Hepatocyte (in vitro differentiated cells): ENCODE measurements at regions not wholly inside any gene's neighbourhood (a gene's known extent, or its start where the extent isn't known, plus 50 kb on each side); places are given as distances from the start of the nearest gene placed in this dataset.

ENCODE experiments used
- DNase-seq: peaks from one replicate; pipeline ENCODE4 v3.0.0-alpha.2; 2016; ENCODE audit warnings: low spot score
- H2AFZ ChIP-seq: fragments of 200-600 bp; sonication (generic); 2 replicates; pipeline ENCODE4 v1.6.0; 2016; ENCODE audit warnings: antibody characterized with exemption, mild to moderate bottlenecking
- H3K27ac ChIP-seq: fragments of 200-600 bp; sonication (generic); 2 replicates; pipeline ENCODE4 v1.5.1; 2016; ENCODE audit warnings: mild to moderate bottlenecking
- H3K27me3 ChIP-seq: fragments of 200-600 bp; sonication (generic); 2 replicates; pipeline ENCODE4 v1.6.1; 2016
- H3K36me3 ChIP-seq: fragments of 200-600 bp; sonication (generic); replicated peaks from 2 replicates; pipeline ENCODE4 v1.5.1; 2016; ENCODE audit warnings: low read depth; ENCODE audit not compliant: insufficient read depth
- H3K4me1 ChIP-seq: fragments of 200-600 bp; sonication (generic); 2 replicates; pipeline ENCODE4 v1.5.1; 2016; ENCODE audit warnings: mild to moderate bottlenecking, moderate library complexity; ENCODE audit not compliant: insufficient read depth
- H3K4me2 ChIP-seq: fragments of 200-600 bp; sonication (generic); 2 replicates; pipeline ENCODE4 v1.6.0; 2016
- H3K4me3 ChIP-seq: fragments of 200-600 bp; sonication (generic); 2 replicates; pipeline ENCODE4 v1.5.1; 2016; ENCODE audit warnings: mild to moderate bottlenecking
- H3K79me2 ChIP-seq: fragments of 200-600 bp; sonication (generic); 2 replicates; pipeline ENCODE4 v1.6.0; 2017; ENCODE audit warnings: mild to moderate bottlenecking
- H3K9me2 ChIP-seq: fragments of 200-600 bp; sonication (generic); replicated peaks from 2 replicates; pipeline ENCODE4 v1.6.0; 2017; ENCODE audit warnings: mild to moderate bottlenecking; ENCODE audit not compliant: insufficient read depth
- H3K9me3 ChIP-seq: fragments of 200-600 bp; sonication (generic); 2 replicates; pipeline ENCODE4 v1.5.1; 2016; ENCODE audit warnings: low read depth, mild to moderate bottlenecking
- H4K20me1 ChIP-seq: fragments of 200-600 bp; sonication (generic); 2 replicates; pipeline ENCODE4 v1.6.0; 2016; ENCODE audit warnings: mild to moderate bottlenecking; ENCODE audit not compliant: insufficient read depth, poor library complexity, severe bottlenecking
- CTCF ChIP-seq: fragments of 200-600 bp; sonication (generic); IDR thresholded peaks from 2 replicates; pipeline ENCODE4 v1.5.1; 2016; ENCODE audit warnings: antibody characterized with exemption, mild to moderate bottlenecking; ENCODE audit not compliant: poor library complexity
- EZH2 ChIP-seq: fragments of 200-600 bp; sonication (generic); IDR thresholded peaks from 2 replicates; pipeline ENCODE4 v1.6.1; 2016; ENCODE audit warnings: antibody characterized with exemption, mild to moderate bottlenecking, borderline replicate concordance
- EZH2phosphoT487 ChIP-seq: fragments of 200-600 bp; sonication (generic); IDR thresholded peaks from one replicate; pipeline ENCODE4 v1.6.1; 2018; ENCODE audit warnings: antibody characterized with exemption, mild to moderate bottlenecking, low read depth, moderate library complexity; ENCODE audit not compliant: unreplicated experiment, severe bottlenecking
- WGBS: methylation state at CpG from one replicate; pipeline ENCODE4 v1.1.6; 2016; ENCODE audit warnings: low lambda C conversion rate; ENCODE audit errors: missing lambda C conversion rate; 5-methylcytosine and 5-hydroxymethylcytosine counted together

GRCh38 chr5:24353016-24353415, 291.8 kb downstream of the CDH10 start:
- no peaks in the 10 kb centered on the region for H4K20me1 ChIP-seq
- 87% methylated on average over 2 of the region's 2 CpGs for WGBS

GRCh38 chr5:24353611-24354010, 291.2 kb downstream of the CDH10 start:
- DNase-seq, result no peak

More at GRCh38 chr5:24353016-24353415, 291.8 kb downstream of the CDH10 start:
- H3K27ac ChIP-seq, result no peak overlapping the region
- no peak overlapping the region for H2AFZ ChIP-seq
- no peaks in the 10 kb centered on the region for H3K79me2 ChIP-seq
- no peak overlapping the region for H3K4me2 ChIP-seq
- H3K4me1 ChIP-seq, result no peaks in the 10 kb centered on the region
- no peaks in the 10 kb centered on the region for H3K9me2 ChIP-seq
- H3K4me3 ChIP-seq, result no peak overlapping the region
- DNase-seq, result no peak
- H3K27me3 ChIP-seq, result no peaks in the 10 kb centered on the region
- no peaks in the 10 kb centered on the region for H3K36me3 ChIP-seq
- no peaks in the 10 kb centered on the region for H3K9me3 ChIP-seq
- TF ChIP-seq EZH2phosphoT487 (no peak), CTCF (no peak), EZH2 (no peak)

GRCh38 chr5:24363789-24364481, 280.8 kb downstream of the CDH10 start:
- Histone ChIP-seq H4K20me1 (no peaks in the 10 kb centered on the region), H3K4me2 (no peak overlapping the region), H3K4me1 (no peaks in the 10 kb centered on the region), H3K27me3 (no peaks in the 10 kb centered on the region), H3K27ac (no peak overlapping the region), H3K4me3 (no peak overlapping the region), H3K9me3 (no peaks in the 10 kb centered on the region), H2AFZ (no peak overlapping the region), H3K79me2 (no peaks in the 10 kb centered on the region), H3K9me2 (no peaks in the 10 kb centered on the region), H3K36me3 (no peaks in the 10 kb centered on the region)
- TF ChIP-seq CTCF (no peak), EZH2phosphoT487 (no peak), EZH2 (no peak)
- 90% methylated on average over 9 of the region's 9 CpGs for WGBS
- DNase-seq, result no peak

More at GRCh38 chr5:24353611-24354010, 291.2 kb downstream of the CDH10 start:
- Histone ChIP-seq H3K27me3 (no peaks in the 10 kb centered on the region), H4K20me1 (no peaks in the 10 kb centered on the region), H3K27ac (no peak overlapping the region), H3K9me2 (no peaks in the 10 kb centered on the region), H3K4me1 (no peaks in the 10 kb centered on the region), H3K79me2 (no peaks in the 10 kb centered on the region), H3K36me3 (no peaks in the 10 kb centered on the region), H2AFZ (no peak overlapping the region), H3K9me3 (no peaks in the 10 kb centered on the region), H3K4me2 (no peak overlapping the region), H3K4me3 (no peak overlapping the region)
- TF ChIP-seq EZH2 (no peak), CTCF (no peak), EZH2phosphoT487 (no peak)

DNA sequence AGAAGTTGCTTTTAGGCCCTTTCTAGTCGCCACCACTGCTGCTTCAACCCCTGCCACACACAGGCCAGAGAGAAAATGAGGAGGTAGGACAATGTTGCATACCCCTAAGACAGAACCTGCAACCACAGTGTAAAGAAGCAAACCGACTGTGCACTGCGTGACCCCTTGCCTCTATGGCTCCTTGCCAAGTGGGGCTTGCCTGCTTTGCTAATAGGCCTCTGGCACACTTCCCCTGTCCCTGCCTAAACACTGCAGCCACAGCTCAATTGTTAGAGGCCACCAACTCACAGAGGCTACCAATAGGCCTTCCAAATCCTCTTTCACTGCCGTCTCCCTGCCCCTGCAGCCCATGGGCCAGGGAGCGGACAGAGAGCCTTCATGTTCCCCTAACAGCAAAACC, 280.1 kb downstream of the CDH10 start:
- no peaks in the 10 kb centered on the region for H3K79me2 ChIP-seq
- no peak overlapping the region for H2AFZ ChIP-seq
- no peak overlapping the region for H3K4me2 ChIP-seq
- TF ChIP-seq EZH2phosphoT487 (no peak), EZH2 (no peak), CTCF (no peak)
- DNase-seq, result peak; percentile 9
- no peak overlapping the region for H3K27ac ChIP-seq
- H3K27me3 ChIP-seq, result no peaks in the 10 kb centered on the region
- 93% methylated on average over 5 of the region's 5 CpGs for WGBS
- H3K9me3 ChIP-seq, result no peaks in the 10 kb centered on the region
- no peaks in the 10 kb centered on the region for H3K36me3 ChIP-seq
- peaks cover 4% of the 10 kb centered on the region for H3K9me2 ChIP-seq
- H4K20me1 ChIP-seq, result no peaks in the 10 kb centered on the region
- H3K4me3 ChIP-seq, result no peak overlapping the region
- H3K4me1 ChIP-seq, result no peaks in the 10 kb centered on the region
